Right lobe of liver (tissue), 4 donors: ENCODE measurements at regions not wholly inside any gene's neighbourhood (a gene's known extent, or its start where the extent isn't known, plus 50 kb on each side); places are given as distances from the start of the nearest gene placed in this dataset.

Source experiments
- POLR2A ChIP-seq: fragments of 450-650 bp; IDR thresholded peaks from one replicate; pipeline ENCODE4 v1.6.1; 2017; ENCODE audit warnings: antibody characterized with exemption, mild to moderate bottlenecking
- TF ChIP-seq, protein P1 (sequence below), 4 donors: fragments of 200-600 bp in 3 of 4; fragments of 450-650 bp in 1 of 4; IDR thresholded peaks; one replicate each; pipeline versions ENCODE4 v1.5.1 to v1.8.0; 2016 to 2022; ENCODE audit warnings: antibody characterized with exemption in 4 of 4, mild to moderate bottlenecking in 2 of 4
- donor health status: DM: no; HTN: no; CAD: no.
- donor health status: DM: no; HTN: no; CAD: no.
- donor health status: DM: no; HTN: yes; CAD: no.

- TF ChIP-seq, protein P1, sequence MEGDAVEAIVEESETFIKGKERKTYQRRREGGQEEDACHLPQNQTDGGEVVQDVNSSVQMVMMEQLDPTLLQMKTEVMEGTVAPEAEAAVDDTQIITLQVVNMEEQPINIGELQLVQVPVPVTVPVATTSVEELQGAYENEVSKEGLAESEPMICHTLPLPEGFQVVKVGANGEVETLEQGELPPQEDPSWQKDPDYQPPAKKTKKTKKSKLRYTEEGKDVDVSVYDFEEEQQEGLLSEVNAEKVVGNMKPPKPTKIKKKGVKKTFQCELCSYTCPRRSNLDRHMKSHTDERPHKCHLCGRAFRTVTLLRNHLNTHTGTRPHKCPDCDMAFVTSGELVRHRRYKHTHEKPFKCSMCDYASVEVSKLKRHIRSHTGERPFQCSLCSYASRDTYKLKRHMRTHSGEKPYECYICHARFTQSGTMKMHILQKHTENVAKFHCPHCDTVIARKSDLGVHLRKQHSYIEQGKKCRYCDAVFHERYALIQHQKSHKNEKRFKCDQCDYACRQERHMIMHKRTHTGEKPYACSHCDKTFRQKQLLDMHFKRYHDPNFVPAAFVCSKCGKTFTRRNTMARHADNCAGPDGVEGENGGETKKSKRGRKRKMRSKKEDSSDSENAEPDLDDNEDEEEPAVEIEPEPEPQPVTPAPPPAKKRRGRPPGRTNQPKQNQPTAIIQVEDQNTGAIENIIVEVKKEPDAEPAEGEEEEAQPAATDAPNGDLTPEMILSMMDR (IDR thresholded peaks at IDR 0.05) = no peak
- TF ChIP-seq POLR2A = no peak
Measured at GRCh38 chr7:142359694-142360279, 101.9 kb upstream of the PRSS58 start.
